Gastroesophageal sphincter (tissue), 4 donors: ENCODE measurements at regions not wholly inside any gene's neighbourhood (a gene's known extent, or its start where the extent isn't known, plus 50 kb on each side); places are given as distances from the start of the nearest gene placed in this dataset.

Source experiments
- ATAC-seq: fragments of 150-250 bp; one replicate; pipeline ENCODE4 v1.9.1; 2016; ENCODE audit warnings: mild to moderate bottlenecking, moderate library complexity
- H3K27ac ChIP-seq, 4 donors: fragments of 200-600 bp; sonication (generic) in 3 of 4; 1 replicate in 3 of 4; 2 replicates in 1 of 4; pipeline ENCODE4 v1.5.1; 2016 to 2019
- H3K27me3 ChIP-seq: fragments of 200-600 bp; sonication (generic); one replicate; pipeline ENCODE4 v1.5.1; 2019
- H3K36me3 ChIP-seq, 2 donors: fragments of 200-600 bp; sonication (generic); one replicate each; pipeline ENCODE4 v1.5.1; 2019; ENCODE audit warnings: control low read depth in 1 of 2
- H3K4me1 ChIP-seq, 3 donors: fragments of 200-600 bp; sonication (generic); 1 replicate in 2 of 3; 2 replicates in 1 of 3; pipeline ENCODE4 v1.5.1; 2016 to 2019; ENCODE audit warnings: control low read depth in 2 of 3
- H3K4me3 ChIP-seq, 2 donors: fragments of 200-600 bp; sonication (generic); one replicate each; pipeline ENCODE4 v1.5.1; 2019; ENCODE audit warnings: mild to moderate bottlenecking in 1 of 2, moderate library complexity in 1 of 2
- H3K9me3 ChIP-seq, 3 donors: fragments of 200-600 bp; sonication (generic); one replicate each; pipeline ENCODE4 v1.5.1; 2017 to 2019; ENCODE audit warnings: control low read depth in 2 of 3
- CTCF ChIP-seq, 4 experiments: fragments of 200-600 bp in 2 of 4; fragments of 450-650 bp in 2 of 4; sonication (generic) in 1 of 4; IDR thresholded peaks; one replicate each; pipeline ENCODE4 v1.5.1; 2017 to 2019; ENCODE audit warnings: antibody characterized with exemption in 4 of 4, mild to moderate bottlenecking in 2 of 4, moderate library complexity in 2 of 4
- EP300 ChIP-seq: sonication (generic); formaldehyde crosslinking; IDR thresholded peaks from one replicate; pipeline ENCODE4 v1.6.1; 2017; ENCODE audit warnings: antibody characterized with exemption, mild to moderate bottlenecking
- POLR2A ChIP-seq, 2 donors: fragments of 450-650 bp; IDR thresholded peaks; one replicate each; pipeline ENCODE4 v1.6.1; 2017; ENCODE audit warnings: antibody characterized with exemption in 2 of 2, mild to moderate bottlenecking in 2 of 2, moderate library complexity in 1 of 2
- POLR2AphosphoS5 ChIP-seq: sonication (generic); formaldehyde crosslinking; IDR thresholded peaks from one replicate; pipeline ENCODE4 v1.6.1; 2017; ENCODE audit warnings: antibody characterized with exemption
- WGBS, 2 donors: methylation state at CpG; one replicate each; pipeline ENCODE4 v1.1.5; 2018; ENCODE audit warnings: low coverage in 1 of 2; 5-methylcytosine and 5-hydroxymethylcytosine counted together

- 81% methylated on average over 2 of the region's 2 CpGs for WGBS, 2 donors
- H3K36me3 ChIP-seq: no peaks in the 10 kb centered on the region
- no peak for ATAC-seq
- TF ChIP-seq POLR2A (IDR thresholded peaks at IDR 0.05) (no peak), POLR2AphosphoS5 (no peak), EP300 (no peak), CTCF (IDR thresholded peaks at IDR 0.05) (no peak)
- H3K4me3 ChIP-seq: no peak overlapping the region
- H3K27ac ChIP-seq: no peak overlapping the region
- no peaks in the 10 kb centered on the region for H3K27me3 ChIP-seq
- no peaks in the 10 kb centered on the region for H3K4me1 ChIP-seq
- no peaks in the 10 kb centered on the region for H3K9me3 ChIP-seq
Measured at GRCh38 chr4:123568936-123569335, 172.3 kb downstream of the SPRY1 start.

- TF ChIP-seq POLR2A (IDR thresholded peaks at IDR 0.05) (no peak), POLR2AphosphoS5 (no peak), EP300 (no peak), CTCF (IDR thresholded peaks at IDR 0.05) (no peak)
- Histone ChIP-seq H3K9me3 (no peaks in the 10 kb centered on the region), H3K4me1 (no peaks in the 10 kb centered on the region), H3K27ac (no peak overlapping the region), H3K4me3 (no peak overlapping the region), H3K27me3 (no peaks in the 10 kb centered on the region), H3K36me3 (no peaks in the 10 kb centered on the region)
- WGBS, 2 donors: 92 to 100% methylated on average over 2 of the region's 2 CpGs
- ATAC-seq: no peak
Measured at GRCh38 chr4:123569541-123569940, 172.9 kb downstream of the SPRY1 start.

GRCh38 chr4:123573866-123574508 lies 177.4 kb downstream of the SPRY1 start:
- no peaks in the 10 kb centered on the region for H3K4me1 ChIP-seq
- no peak overlapping the region for H3K4me3 ChIP-seq
- 88 to 95% methylated on average over 4 to 7 of the region's 8 CpGs for WGBS, 2 donors
- H3K27ac ChIP-seq: no peak overlapping the region
- H3K9me3 ChIP-seq: no peaks in the 10 kb centered on the region
- no peaks in the 10 kb centered on the region for H3K27me3 ChIP-seq
- no peaks in the 10 kb centered on the region for H3K36me3 ChIP-seq
- ATAC-seq: no peak
- TF ChIP-seq POLR2AphosphoS5 (no peak), EP300 (no peak), CTCF (IDR thresholded peaks at IDR 0.05) (no peak), POLR2A (IDR thresholded peaks at IDR 0.05) (no peak)

GRCh38 chr4:123575291-123575690 lies 178.7 kb downstream of the SPRY1 start:
- no peak for ATAC-seq
- Histone ChIP-seq H3K9me3 (peaks cover 0 to 3% (median 0%) of the 10 kb centered on the region in 3 donors), H3K27ac (no peak overlapping the region), H3K27me3 (no peaks in the 10 kb centered on the region), H3K4me3 (no peak overlapping the region), H3K36me3 (no peaks in the 10 kb centered on the region), H3K4me1 (no peaks in the 10 kb centered on the region)
- TF ChIP-seq EP300: no peak
- TF ChIP-seq POLR2AphosphoS5: no peak
- TF ChIP-seq CTCF (IDR thresholded peaks at IDR 0.05): no peak
- 91 to 92% methylated on average over 3 to 4 of the region's 4 CpGs for WGBS, 2 donors

- no peak for ATAC-seq
- TF ChIP-seq CTCF (IDR thresholded peaks at IDR 0.05): no peak
- no peak for TF ChIP-seq POLR2AphosphoS5
- TF ChIP-seq POLR2A (IDR thresholded peaks at IDR 0.05): no peak
- TF ChIP-seq EP300: no peak
- Histone ChIP-seq H3K27me3 (no peaks in the 10 kb centered on the region), H3K4me1 (no peaks in the 10 kb centered on the region), H3K27ac (no peak overlapping the region), H3K9me3 (peaks cover 0 to 15% (median 0%) of the 10 kb centered on the region in 3 donors), H3K4me3 (no peak overlapping the region), H3K36me3 (no peaks in the 10 kb centered on the region)
- 76 to 82% methylated on average over 5 of the region's 5 CpGs for WGBS, 2 donors
Measured at GRCh38 chr4:123577225-123577906, 180.8 kb downstream of the SPRY1 start.
